ENCODE measurements at regions not wholly inside any gene's neighbourhood (a gene's known extent, or its start where the extent isn't known, plus 50 kb on each side); places are given as distances from the start of the nearest gene placed in this dataset.

DNA sequence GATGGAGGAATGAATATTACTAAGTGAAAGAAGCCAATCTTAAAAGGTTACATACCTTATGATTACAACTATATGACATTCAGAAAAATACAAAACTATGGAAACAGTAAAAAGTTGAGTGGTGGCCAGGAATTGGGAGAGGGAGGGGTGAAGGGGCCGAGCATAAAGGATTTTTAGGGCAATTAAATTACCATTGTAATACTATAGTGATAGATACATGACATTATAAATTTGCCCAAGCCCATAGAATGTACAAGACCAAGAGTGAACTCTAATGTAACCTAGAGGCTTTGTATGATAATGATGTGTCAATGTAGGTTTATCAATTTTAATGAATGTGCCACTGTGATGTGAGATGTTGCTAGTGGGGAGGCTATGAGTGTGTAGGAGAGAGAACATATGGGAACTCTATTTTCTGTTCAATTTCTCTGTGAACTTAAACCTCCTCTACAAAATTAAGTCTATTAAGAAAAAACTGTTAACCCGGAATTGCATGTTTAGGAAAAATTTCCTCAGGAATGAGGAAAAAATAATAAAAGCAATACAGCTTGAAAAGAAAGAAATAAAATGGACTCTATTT is 541.9 kb upstream of the UBE2E2 start:
- no peaks in the 10 kb centered on the region for H3K36me3 ChIP-seq
- no peaks in the 10 kb centered on the region for H3K27me3 ChIP-seq
- intact Hi-C loops (cut with DNase I; ENCODE audit: low total_unique reads) (loop anchor here (1.0 kb wide), 1 partner anchor 27 kb away; no protein-coding TSS in a partner anchor), in situ Hi-C loops (cut with MboI; ENCODE audit: low pct_ligation_motif_present in 1 of 4, low pct_unique_long_range_greater_than_20kb in 1 of 4, low sequenced_read_pairs in 3 of 4) (no loop called here)
- H3K9me3 ChIP-seq: no peaks in the 10 kb centered on the region
- DNase-seq: no peak
- H3K4me1 ChIP-seq: no peaks in the 10 kb centered on the region
- no peak overlapping the region for H3K4me3 ChIP-seq
- 67 to 75% methylated on average over 2 of the region's 2 CpGs for WGBS, 2 donors (ENCODE audit: low coverage in 1 of 2)
- TF ChIP-seq EP300 (IDR thresholded peaks at IDR 0.05; ENCODE audit: low read depth): no peak
- TF ChIP-seq POLR2A (IDR thresholded peaks at IDR 0.05): no peak
- TF ChIP-seq POLR2AphosphoS5 (IDR thresholded peaks at IDR 0.05): no peak
- TF ChIP-seq, protein P1, sequence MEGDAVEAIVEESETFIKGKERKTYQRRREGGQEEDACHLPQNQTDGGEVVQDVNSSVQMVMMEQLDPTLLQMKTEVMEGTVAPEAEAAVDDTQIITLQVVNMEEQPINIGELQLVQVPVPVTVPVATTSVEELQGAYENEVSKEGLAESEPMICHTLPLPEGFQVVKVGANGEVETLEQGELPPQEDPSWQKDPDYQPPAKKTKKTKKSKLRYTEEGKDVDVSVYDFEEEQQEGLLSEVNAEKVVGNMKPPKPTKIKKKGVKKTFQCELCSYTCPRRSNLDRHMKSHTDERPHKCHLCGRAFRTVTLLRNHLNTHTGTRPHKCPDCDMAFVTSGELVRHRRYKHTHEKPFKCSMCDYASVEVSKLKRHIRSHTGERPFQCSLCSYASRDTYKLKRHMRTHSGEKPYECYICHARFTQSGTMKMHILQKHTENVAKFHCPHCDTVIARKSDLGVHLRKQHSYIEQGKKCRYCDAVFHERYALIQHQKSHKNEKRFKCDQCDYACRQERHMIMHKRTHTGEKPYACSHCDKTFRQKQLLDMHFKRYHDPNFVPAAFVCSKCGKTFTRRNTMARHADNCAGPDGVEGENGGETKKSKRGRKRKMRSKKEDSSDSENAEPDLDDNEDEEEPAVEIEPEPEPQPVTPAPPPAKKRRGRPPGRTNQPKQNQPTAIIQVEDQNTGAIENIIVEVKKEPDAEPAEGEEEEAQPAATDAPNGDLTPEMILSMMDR (IDR thresholded peaks at IDR 0.05): no peak
- no peak overlapping the region for H3K27ac ChIP-seq

DNA sequence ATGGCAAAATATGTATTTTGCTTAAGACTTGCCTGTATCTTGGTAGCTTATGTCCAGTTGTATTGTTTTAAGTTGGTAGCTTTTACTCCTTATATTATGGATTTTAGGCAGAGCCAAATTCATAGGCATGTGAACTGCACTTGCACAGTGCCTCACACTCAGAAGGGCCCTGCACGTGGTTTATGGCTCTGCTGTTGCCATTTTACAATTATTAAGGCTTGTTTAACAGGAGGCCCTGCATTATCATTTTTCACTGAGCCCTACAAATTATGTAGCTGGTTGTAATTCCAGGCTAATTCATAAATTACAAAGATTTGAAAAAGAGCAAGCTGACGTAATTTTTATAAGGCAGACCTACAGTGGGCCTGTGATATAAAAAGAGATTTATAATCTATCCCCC is 537.6 kb upstream of the UBE2E2 start:
- intact Hi-C loops (cut with DNase I; ENCODE audit: low total_unique reads): no loop called here
- DNase-seq: no peak
- Histone ChIP-seq H3K27ac (no peak overlapping the region), H3K9me3 (no peaks in the 10 kb centered on the region), H3K27me3 (no peaks in the 10 kb centered on the region), H3K4me3 (no peak overlapping the region), H3K4me1 (no peaks in the 10 kb centered on the region), H3K36me3 (no peaks in the 10 kb centered on the region)
- TF ChIP-seq POLR2AphosphoS5 (IDR thresholded peaks at IDR 0.05): no peak
- TF ChIP-seq, protein P1 (IDR thresholded peaks at IDR 0.05): no peak
- TF ChIP-seq EP300 (IDR thresholded peaks at IDR 0.05; ENCODE audit: low read depth): no peak
- TF ChIP-seq POLR2A (IDR thresholded peaks at IDR 0.05): no peak
- 29 to 60% methylated on average over 1 to 2 of the region's 2 CpGs for WGBS, 2 donors (ENCODE audit: low coverage in 1 of 2)
- in situ Hi-C loops (cut with MboI; ENCODE audit: low pct_ligation_motif_present in 1 of 4, low pct_unique_long_range_greater_than_20kb in 1 of 4, low sequenced_read_pairs in 3 of 4): no loop called here

DNA sequence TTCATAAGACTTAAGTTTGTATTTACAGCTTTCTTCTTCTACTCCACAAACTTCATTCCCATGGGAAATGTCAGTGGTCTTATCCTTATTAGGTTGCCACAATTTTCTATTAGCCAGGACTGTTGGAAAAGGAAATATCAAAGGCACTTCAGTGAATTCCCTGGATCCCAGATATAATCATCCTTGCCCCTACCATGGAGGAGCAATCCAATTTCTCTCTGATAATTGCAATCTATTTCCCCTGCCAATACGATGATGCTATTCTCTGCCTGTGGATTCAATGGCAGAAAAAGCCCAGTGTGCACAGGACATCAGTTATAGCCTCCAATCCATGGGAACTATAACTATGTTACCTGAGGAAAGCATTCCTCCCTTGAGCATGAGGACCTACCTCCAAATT is 536.4 kb upstream of the UBE2E2 start:
- H3K4me3 ChIP-seq: no peak overlapping the region
- H3K27ac ChIP-seq: no peak overlapping the region
- TF ChIP-seq, protein P1 (IDR thresholded peaks at IDR 0.05): no peak
- TF ChIP-seq POLR2AphosphoS5 (IDR thresholded peaks at IDR 0.05): no peak
- TF ChIP-seq EP300 (IDR thresholded peaks at IDR 0.05; ENCODE audit: low read depth): no peak
- no peak for TF ChIP-seq POLR2A (IDR thresholded peaks at IDR 0.05)
- no peak for DNase-seq
- intact Hi-C loops (cut with DNase I; ENCODE audit: low total_unique reads): no loop called here
- WGBS, 2 donors (ENCODE audit: low coverage in 1 of 2): 33 to 43% methylated on average over 1 of the region's 1 CpG
- no peaks in the 10 kb centered on the region for H3K9me3 ChIP-seq
- in situ Hi-C loops (cut with MboI; ENCODE audit: low pct_ligation_motif_present in 1 of 4, low pct_unique_long_range_greater_than_20kb in 1 of 4, low sequenced_read_pairs in 3 of 4): no loop called here
- H3K4me1 ChIP-seq: no peaks in the 10 kb centered on the region
- H3K27me3 ChIP-seq: no peaks in the 10 kb centered on the region
- H3K36me3 ChIP-seq: no peaks in the 10 kb centered on the region

DNA sequence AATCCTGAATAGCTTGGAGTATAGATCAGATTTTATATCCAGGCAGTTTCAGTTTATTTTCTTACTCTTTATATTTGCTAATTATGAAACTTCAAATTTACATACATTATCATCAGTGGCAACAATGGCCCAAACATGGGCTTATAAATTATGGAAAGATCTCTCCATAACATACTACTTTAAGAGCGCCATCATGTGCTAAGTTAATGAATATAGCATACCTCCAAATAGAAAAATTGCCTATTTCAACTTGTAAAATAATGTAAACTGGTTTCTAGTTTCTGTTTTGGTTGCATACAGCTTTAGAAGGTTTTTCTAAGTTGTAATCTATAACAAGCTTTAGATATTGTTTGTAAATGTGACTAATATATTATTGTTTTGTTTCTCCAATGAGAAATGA is 531.3 kb upstream of the UBE2E2 start:
- Histone ChIP-seq H3K36me3 (no peaks in the 10 kb centered on the region), H3K4me3 (no peak overlapping the region), H3K27me3 (no peaks in the 10 kb centered on the region), H3K9me3 (no peaks in the 10 kb centered on the region), H3K4me1 (no peaks in the 10 kb centered on the region), H3K27ac (no peak overlapping the region)
- TF ChIP-seq EP300 (IDR thresholded peaks at IDR 0.05; ENCODE audit: low read depth): no peak
- TF ChIP-seq POLR2AphosphoS5 (IDR thresholded peaks at IDR 0.05): no peak
- TF ChIP-seq, protein P1 (IDR thresholded peaks at IDR 0.05): no peak
- TF ChIP-seq POLR2A (IDR thresholded peaks at IDR 0.05): no peak
- in situ Hi-C loops (cut with MboI; ENCODE audit: low pct_ligation_motif_present in 1 of 4, low pct_unique_long_range_greater_than_20kb in 1 of 4, low sequenced_read_pairs in 3 of 4): no loop called here
- 59% methylated on average over 1 of the region's 1 CpG; no CpG with 5 or more reads in 1 of the 2 donors for WGBS, 2 donors (ENCODE audit: low coverage in 1 of 2)
- intact Hi-C loops (cut with DNase I; ENCODE audit: low total_unique reads): no loop called here
- DNase-seq: no peak
